ENCODE measurements at regions not wholly inside any gene's neighbourhood (a gene's known extent, or its start where the extent isn't known, plus 50 kb on each side); places are given as distances from the start of the nearest gene placed in this dataset.

- Histone ChIP-seq H4K91ac (replicated peaks; ENCODE audit: insufficient read length, low read length) (no peak overlapping the region), H2BK5ac (ENCODE audit: low read depth, low read length) (no peak overlapping the region), H3K9me3 (ENCODE audit: insufficient read depth in 2 of 2, low read depth in 1 of 2, low read length in 1 of 2) (peaks cover 4 to 8% of the 10 kb centered on the region in 2 experiments; a peak in 3 of 4 replicates), H3K79me1 (ENCODE audit: low read depth, low read length) (no peaks in the 10 kb centered on the region), H3K27me3 (replicated peaks in 1 of 4; ENCODE audit: control insufficient read depth in 3 of 4, extremely low read depth in 1 of 4, insufficient read depth in 3 of 4, low read length in 3 of 4) (no peaks in the 10 kb centered on the region; a peak in 1 of 7 replicates), H3K56ac (replicated peaks; ENCODE audit: insufficient read length, low read depth, low read length) (no peak overlapping the region), H2BK15ac (ENCODE audit: low read length) (no peak overlapping the region), H3K4me3 (ENCODE audit: extremely low read depth in 1 of 4, insufficient read depth in 2 of 4, low read depth in 3 of 4, low read length in 4 of 4) (no peak overlapping the region), H3K9ac (replicated peaks in 1 of 4; ENCODE audit: extremely low read depth in 1 of 4, low read depth in 3 of 4, low read length in 3 of 4) (no peak overlapping the region), H3K4ac (replicated peaks; ENCODE audit: insufficient read length, low read depth, low read length) (no peak overlapping the region), H4K8ac (ENCODE audit: extremely low read depth, insufficient read depth, low read length) (no peak overlapping the region), H4K20me1 (replicated peaks in 1 of 2; ENCODE audit: control insufficient read depth in 1 of 2, insufficient read depth in 2 of 2, low read length in 2 of 2) (no peaks in the 10 kb centered on the region), H3K27ac (ENCODE audit: low read depth, low read length) (no peak overlapping the region), H3K79me2 (ENCODE audit: control insufficient read depth in 1 of 2, insufficient read depth in 2 of 2, low read length in 2 of 2) (no peaks in the 10 kb centered on the region), H2BK120ac (replicated peaks; ENCODE audit: low read depth, low read length) (no peak overlapping the region), H3K23ac (ENCODE audit: insufficient read length) (no peak overlapping the region), H3K36me3 (ENCODE audit: control insufficient read depth in 2 of 4, insufficient read depth in 4 of 4, low read length in 3 of 4) (no peaks in the 10 kb centered on the region), H3K23me2 (ENCODE audit: low read depth, low read length) (no peaks in the 10 kb centered on the region), H4K5ac (ENCODE audit: insufficient read length, low read depth, low read length) (no peak overlapping the region), H3K18ac (ENCODE audit: extremely low read depth, low read length) (no peak overlapping the region), H2AFZ (ENCODE audit: low read length) (no peak overlapping the region), H3K4me2 (ENCODE audit: insufficient read depth in 1 of 2, low read depth in 2 of 2, low read length in 2 of 2) (no peak overlapping the region), H3K14ac (ENCODE audit: insufficient read length) (no peak overlapping the region), H2BK12ac (ENCODE audit: low read depth, low read length) (no peak overlapping the region), H2BK20ac (ENCODE audit: low read length) (no peak overlapping the region), H2AK5ac (ENCODE audit: low read depth, low read length) (no peak overlapping the region), H3K4me1 (replicated peaks in 1 of 4; ENCODE audit: control insufficient read depth in 3 of 4, insufficient read depth in 4 of 4, low read length in 3 of 4) (peaks cover 0 to 2% (median 0%) of the 10 kb centered on the region in 4 experiments; a peak in 1 of 7 replicates)
- TF ChIP-seq SAP30 (IDR thresholded peaks at IDR 0.05; ENCODE audit: insufficient read depth, insufficient replicate concordance, low read length) (no peak), TAF1 (IDR thresholded peaks at IDR 0.05; ENCODE audit: low read depth, low read length) (no peak), SP2 (IDR thresholded peaks at IDR 0.05; ENCODE audit: low read length) (no peak)
- FAIRE-seq: no peak
- ChIA-PET CTCF (ENCODE audit: partially characterized antibody) (interaction anchor here (1.1 kb wide), 1 partner anchor 177 kb away, joined by 3 read pairs; no protein-coding TSS in a partner anchor), POLR2A (ENCODE audit: partially characterized antibody) (no interaction called here)
- WGBS, 2 experiments (ENCODE audit: extremely low coverage in 1 of 2, insufficient coverage in 1 of 2, insufficient read length in 1 of 2, insufficient replicate concordance in 2 of 2, low coverage in 1 of 2, low lambda C conversion rate in 2 of 2, missing lambda C conversion rate in 1 of 2): 95% methylated on average over 13 of the region's 13 CpGs; no CpG with 5 or more reads in 1 of the 2 experiments
- DNase-seq (ENCODE audit: low read depth in 1 of 2, low spot score in 2 of 2): no peak
These were observed 341.1 kb upstream of the B3GAT1 start for GRCh38 chr11:134752964-134753770.
